ENCODE measurements at regions not wholly inside any gene's neighbourhood (a gene's known extent, or its start where the extent isn't known, plus 50 kb on each side); places are given as distances from the start of the nearest gene placed in this dataset.

DNA sequence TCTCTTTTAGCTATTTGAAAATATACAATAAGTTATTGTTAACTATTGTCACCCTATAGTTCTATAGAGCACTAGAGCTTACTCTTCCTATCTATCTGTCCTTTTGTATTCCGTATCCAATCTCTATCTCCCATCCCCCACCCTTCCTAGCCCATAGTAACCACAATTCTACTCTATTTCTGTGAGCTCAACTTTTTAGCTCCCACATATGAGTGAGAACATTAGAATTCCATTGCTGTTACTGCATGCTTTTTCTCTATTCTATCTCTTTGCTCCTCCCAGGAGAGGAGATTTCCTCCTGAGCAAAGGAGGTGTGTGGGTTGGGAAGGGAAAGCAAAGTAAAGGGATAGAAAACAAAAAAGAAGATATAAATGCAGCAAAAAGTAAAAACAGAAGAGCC, 105.6 kb upstream of the SLC4A7 start:
- intact Hi-C loops (cut with DNase I), result no loop called here

DNA sequence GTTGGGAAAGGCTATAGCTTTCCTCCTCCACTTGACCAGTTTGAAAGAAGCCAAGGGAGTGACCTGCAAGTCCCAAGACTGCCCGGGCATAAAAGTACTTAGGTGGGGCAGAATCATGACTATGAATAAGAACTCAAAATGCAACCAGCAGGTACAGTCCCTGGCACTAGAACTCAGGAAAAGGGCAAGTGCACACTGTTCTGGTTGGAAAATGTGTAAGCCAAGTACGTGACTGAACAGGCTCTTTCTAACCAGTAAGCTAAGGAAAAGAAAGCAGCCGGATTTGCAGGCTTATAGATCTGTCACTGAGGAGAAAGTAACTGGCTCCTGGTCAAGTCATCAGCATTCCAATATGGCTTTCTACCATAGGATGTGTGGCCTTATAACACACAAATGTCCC, 101.2 kb upstream of the SLC4A7 start:
- no peaks in the 10 kb centered on the region for H3K4me1 ChIP-seq (ENCODE audit: insufficient read depth)
- intact Hi-C loops (cut with DNase I), result no loop called here
- no peaks in the 10 kb centered on the region for H3K27me3 ChIP-seq
- WGBS, 3 donors, result 61 to 76% (median 69%) methylated on average over 3 of the region's 3 CpGs
- TF ChIP-seq EP300 (IDR thresholded peaks at IDR 0.05), result no peak
- TF ChIP-seq, protein P1, sequence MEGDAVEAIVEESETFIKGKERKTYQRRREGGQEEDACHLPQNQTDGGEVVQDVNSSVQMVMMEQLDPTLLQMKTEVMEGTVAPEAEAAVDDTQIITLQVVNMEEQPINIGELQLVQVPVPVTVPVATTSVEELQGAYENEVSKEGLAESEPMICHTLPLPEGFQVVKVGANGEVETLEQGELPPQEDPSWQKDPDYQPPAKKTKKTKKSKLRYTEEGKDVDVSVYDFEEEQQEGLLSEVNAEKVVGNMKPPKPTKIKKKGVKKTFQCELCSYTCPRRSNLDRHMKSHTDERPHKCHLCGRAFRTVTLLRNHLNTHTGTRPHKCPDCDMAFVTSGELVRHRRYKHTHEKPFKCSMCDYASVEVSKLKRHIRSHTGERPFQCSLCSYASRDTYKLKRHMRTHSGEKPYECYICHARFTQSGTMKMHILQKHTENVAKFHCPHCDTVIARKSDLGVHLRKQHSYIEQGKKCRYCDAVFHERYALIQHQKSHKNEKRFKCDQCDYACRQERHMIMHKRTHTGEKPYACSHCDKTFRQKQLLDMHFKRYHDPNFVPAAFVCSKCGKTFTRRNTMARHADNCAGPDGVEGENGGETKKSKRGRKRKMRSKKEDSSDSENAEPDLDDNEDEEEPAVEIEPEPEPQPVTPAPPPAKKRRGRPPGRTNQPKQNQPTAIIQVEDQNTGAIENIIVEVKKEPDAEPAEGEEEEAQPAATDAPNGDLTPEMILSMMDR (IDR thresholded peaks at IDR 0.05), result no peak
- TF ChIP-seq POLR2A (IDR thresholded peaks at IDR 0.05), result no peak
- H3K4me3 ChIP-seq, result no peak overlapping the region
- H3K36me3 ChIP-seq, result no peaks in the 10 kb centered on the region
- H3K9me3 ChIP-seq, result no peaks in the 10 kb centered on the region
- H3K27ac ChIP-seq, result no peak overlapping the region
- DNase-seq, result no peak

More for the DNA sequence above, 105.6 kb upstream of the SLC4A7 start:
- no peak for DNase-seq
- 44 to 68% (median 49%) methylated on average over 1 of the region's 1 CpG for WGBS, 3 donors
- no peak overlapping the region for H3K27ac ChIP-seq
- TF ChIP-seq EP300 (IDR thresholded peaks at IDR 0.05), result no peak
- TF ChIP-seq, protein P1 (IDR thresholded peaks at IDR 0.05), result no peak
- no peak for TF ChIP-seq POLR2A (IDR thresholded peaks at IDR 0.05)
- no peaks in the 10 kb centered on the region for H3K27me3 ChIP-seq
- H3K4me1 ChIP-seq (ENCODE audit: insufficient read depth), result peaks cover 3% of the 10 kb centered on the region
- no peak overlapping the region for H3K4me3 ChIP-seq
- no peaks in the 10 kb centered on the region for H3K9me3 ChIP-seq
- no peaks in the 10 kb centered on the region for H3K36me3 ChIP-seq

DNA sequence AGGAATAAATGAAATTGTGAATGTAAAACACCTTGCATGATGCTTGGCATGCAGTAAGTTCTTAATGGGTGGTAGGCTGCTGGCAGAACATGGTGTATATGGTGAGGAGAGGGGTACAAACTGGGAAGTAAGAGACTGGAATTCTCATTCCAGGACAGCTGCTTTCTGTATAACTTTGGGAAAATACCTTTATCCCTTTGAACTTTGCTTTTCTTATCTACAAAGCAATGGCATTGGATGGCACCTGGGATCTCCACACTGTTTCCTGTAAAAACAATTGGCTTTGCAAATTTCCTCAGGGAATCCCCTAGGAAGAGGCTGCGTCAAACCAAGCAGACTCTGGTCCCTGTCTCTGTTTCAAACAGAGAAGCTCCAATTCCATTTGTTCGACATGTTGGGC, 100.7 kb upstream of the SLC4A7 start:
- Histone ChIP-seq H3K9me3 (no peaks in the 10 kb centered on the region), H3K36me3 (no peaks in the 10 kb centered on the region), H3K27me3 (no peaks in the 10 kb centered on the region), H3K4me3 (no peak overlapping the region), H3K4me1 (ENCODE audit: insufficient read depth) (no peaks in the 10 kb centered on the region), H3K27ac (no peak overlapping the region)
- intact Hi-C loops (cut with DNase I), result no loop called here
- 64 to 97% (median 67%) methylated on average over 2 of the region's 2 CpGs for WGBS, 3 donors
- DNase-seq, result no peak
- TF ChIP-seq, protein P1 (IDR thresholded peaks at IDR 0.05), result no peak
- TF ChIP-seq POLR2A (IDR thresholded peaks at IDR 0.05) (no peak), EP300 (IDR thresholded peaks at IDR 0.05) (no peak)

DNA sequence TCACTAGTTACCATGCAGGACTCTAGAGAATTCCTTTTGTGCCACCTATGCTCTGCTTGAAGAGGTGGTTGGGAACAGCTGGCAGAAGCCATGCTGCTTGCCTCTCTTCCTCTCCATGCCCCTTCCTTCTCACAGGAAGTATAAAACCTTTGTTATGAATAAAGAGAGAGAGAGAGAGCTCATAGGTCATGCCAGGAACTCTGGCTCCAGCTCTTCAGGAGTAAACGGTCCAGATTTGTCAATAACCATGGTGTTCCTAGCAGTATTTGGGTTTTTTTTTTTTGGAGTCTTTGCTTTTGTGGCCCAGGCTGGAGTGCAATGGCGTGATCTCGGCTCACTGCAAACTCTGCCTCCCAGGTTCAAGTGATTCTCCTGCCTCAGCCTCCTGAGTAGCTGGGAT, 97.7 kb upstream of the SLC4A7 start:
- TF ChIP-seq, protein P1 (IDR thresholded peaks at IDR 0.05), result no peak
- TF ChIP-seq POLR2A (IDR thresholded peaks at IDR 0.05) (no peak), EP300 (IDR thresholded peaks at IDR 0.05) (no peak)
- H3K9me3 ChIP-seq, result no peaks in the 10 kb centered on the region
- WGBS, 3 donors, result 74 to 86% (median 75%) methylated on average over 3 of the region's 3 CpGs

More for the DNA sequence above, 97.7 kb upstream of the SLC4A7 start:
- H3K4me3 ChIP-seq, result no peak overlapping the region
- H3K27ac ChIP-seq, result no peak overlapping the region
- no peak for DNase-seq
- intact Hi-C loops (cut with DNase I), result no loop called here
- no peaks in the 10 kb centered on the region for H3K27me3 ChIP-seq
- no peaks in the 10 kb centered on the region for H3K36me3 ChIP-seq
- no peaks in the 10 kb centered on the region for H3K4me1 ChIP-seq (ENCODE audit: insufficient read depth)

Data from ovary (tissue), 7 donors.